Tibial artery (tissue), 4 donors: ENCODE measurements at regions not wholly inside any gene's neighbourhood (a gene's known extent, or its start where the extent isn't known, plus 50 kb on each side); places are given as distances from the start of the nearest gene placed in this dataset.
"Not testable (repeated sequence)": the region's sequence is repeated elsewhere in the genome, so short reads cannot be mapped to it uniquely, and the experiment has no call there.

Source experiments
- DNase-seq, 2 donors: peaks; one replicate each; pipeline ENCODE4 v3.0.0-alpha.2; 2019
- H3K27ac ChIP-seq, 2 donors: fragments of 200-600 bp; sonication (generic) in 1 of 2; 1 replicate in 1 of 2; 2 replicates in 1 of 2; pipeline ENCODE4 v1.5.1; 2018 to 2019; ENCODE audit warnings: mild to moderate bottlenecking in 1 of 2
- H3K27me3 ChIP-seq, 2 donors: fragments of 200-600 bp; sonication (generic) in 1 of 2; one replicate each; pipeline versions ENCODE4 v1.5.1 to v1.6.0; 2016 to 2019
- H3K36me3 ChIP-seq, 3 donors: fragments of 200-600 bp; sonication (generic) in 2 of 3; one replicate each; pipeline ENCODE4 v1.5.1; 2016 to 2019; ENCODE audit warnings: mild to moderate bottlenecking in 2 of 3
- H3K4me1 ChIP-seq, 4 donors: fragments of 200-600 bp; sonication (generic) in 2 of 4; 1 replicate in 3 of 4; 2 replicates in 1 of 4; pipeline ENCODE4 v1.5.1; 2016 to 2019
- H3K4me3 ChIP-seq, 2 donors: fragments of 200-600 bp; sonication (generic) in 1 of 2; 1 replicate in 1 of 2; 2 replicates in 1 of 2; pipeline ENCODE4 v1.5.1; 2018 to 2019; ENCODE audit warnings: mild to moderate bottlenecking in 2 of 2
- H3K9me3 ChIP-seq, 3 donors: fragments of 200-600 bp; sonication (generic) in 1 of 3; one replicate each; pipeline ENCODE4 v1.5.1; 2016 to 2019
- CTCF ChIP-seq, 2 experiments: fragments of 200-600 bp in 1 of 2; fragments of 450-650 bp in 1 of 2; IDR thresholded peaks; one replicate each; pipeline ENCODE4 v1.5.1; 2017 to 2019; ENCODE audit warnings: antibody characterized with exemption in 2 of 2, mild to moderate bottlenecking in 1 of 2, moderate library complexity in 1 of 2
- intact Hi-C: fragments of 100-400 bp; cut with DNase I; formaldehyde crosslinking; loops from one replicate; pipeline ENCODE4 v1.15.0; 2023; ENCODE audit warnings: low total_unique reads

GRCh38 chr17:78299049-78299448 lies 60.8 kb downstream of the SOCS3 start:
- H3K9me3 ChIP-seq: no peaks in the 10 kb centered on the region
- no peak overlapping the region for H3K27ac ChIP-seq
- H3K4me3 ChIP-seq: no peak overlapping the region
- no peak for DNase-seq
- TF ChIP-seq CTCF (IDR thresholded peaks at IDR 0.05): no peak
- no peaks in the 10 kb centered on the region for H3K36me3 ChIP-seq
- intact Hi-C loops: no loop called here
- no peaks in the 10 kb centered on the region for H3K4me1 ChIP-seq
- no peaks in the 10 kb centered on the region for H3K27me3 ChIP-seq

GRCh38 chr17:78294776-78295175 lies 63.3 kb downstream of the TMEM235 start:
- Histone ChIP-seq H3K4me3 (no peak overlapping the region), H3K27me3 (no peaks in the 10 kb centered on the region), H3K4me1 (no peaks in the 10 kb centered on the region), H3K36me3 (no peaks in the 10 kb centered on the region), H3K9me3 (no peaks in the 10 kb centered on the region), H3K27ac (no peak overlapping the region)
- intact Hi-C loops: no loop called here
- no peak for TF ChIP-seq CTCF (IDR thresholded peaks at IDR 0.05)
- no peak for DNase-seq

- H3K4me1 ChIP-seq: peaks cover 0 to 3% (median 0%) of the 10 kb centered on the region in 4 donors
- H3K36me3 ChIP-seq: no peaks in the 10 kb centered on the region
- no peak overlapping the region for H3K27ac ChIP-seq
- no peak for DNase-seq
- no peaks in the 10 kb centered on the region for H3K9me3 ChIP-seq
- no peak overlapping the region for H3K4me3 ChIP-seq
- intact Hi-C loops: no loop called here
- TF ChIP-seq CTCF (IDR thresholded peaks at IDR 0.05): no peak
- H3K27me3 ChIP-seq: no peaks in the 10 kb centered on the region
Observed at GRCh38 chr17:78294356-78294755, 62.9 kb downstream of the TMEM235 start.

GRCh38 chr17:78293151-78293550 lies 61.7 kb downstream of the TMEM235 start:
- H3K27ac ChIP-seq, H3K4me3 ChIP-seq, H3K9me3 ChIP-seq, H3K4me1 ChIP-seq, intact Hi-C loops, H3K36me3 ChIP-seq, H3K27me3 ChIP-seq, DNase-seq: not testable (repeated sequence)

- no peaks in the 10 kb centered on the region for H3K9me3 ChIP-seq
- H3K27ac ChIP-seq: no peak overlapping the region
- H3K36me3 ChIP-seq: no peaks in the 10 kb centered on the region
- H3K4me3 ChIP-seq: no peak overlapping the region
- intact Hi-C loops: no loop called here
- no peaks in the 10 kb centered on the region for H3K27me3 ChIP-seq
- H3K4me1 ChIP-seq: peaks cover 0 to 3% (median 0%) of the 10 kb centered on the region in 4 donors
- TF ChIP-seq CTCF (IDR thresholded peaks at IDR 0.05): no peak
- no peak for DNase-seq
Observed at GRCh38 chr17:78291944-78292910, 60.8 kb downstream of the TMEM235 start.

- intact Hi-C loops: loop anchor here (1.0 kb wide), 1 partner anchor 130 kb away; no protein-coding TSS in a partner anchor
- Histone ChIP-seq H3K4me3 (no peak overlapping the region), H3K9me3 (no peaks in the 10 kb centered on the region), H3K4me1 (peaks cover 0 to 3% (median 0%) of the 10 kb centered on the region in 4 donors), H3K27me3 (no peaks in the 10 kb centered on the region), H3K36me3 (no peaks in the 10 kb centered on the region), H3K27ac (no peak overlapping the region)
- TF ChIP-seq CTCF (IDR thresholded peaks at IDR 0.05): no peak
- no peak for DNase-seq
Observed at GRCh38 chr17:78290721-78291120, 59.3 kb downstream of the TMEM235 start.
